Stomach (tissue), 8 donors: ENCODE measurements at regions not wholly inside any gene's neighbourhood (a gene's known extent, or its start where the extent isn't known, plus 50 kb on each side); places are given as distances from the start of the nearest gene placed in this dataset.

ENCODE experiments used
- DNase-seq, 2 donors: peaks; one replicate each; pipeline versions ENCODE4 v3.0.0 to v3.0.0-alpha.2; 2013 to 2019
- H3K27ac ChIP-seq, 5 donors: fragments of 200-600 bp in 4 of 5; sonication (generic) in 4 of 5; one replicate each; pipeline ENCODE4 v1.5.1; 2013 to 2019; ENCODE audit warnings: mild to moderate bottlenecking in 1 of 5, moderate library complexity in 1 of 5
- H3K27me3 ChIP-seq, 3 donors: fragments of 200-600 bp; sonication (generic); one replicate each; pipeline ENCODE4 v1.5.1; 2017 to 2019; ENCODE audit warnings: mixed run types in 1 of 3
- H3K36me3 ChIP-seq, 4 donors: fragments of 200-600 bp; sonication (generic); 1 replicate in 3 of 4; 2 replicates in 1 of 4; pipeline ENCODE4 v1.5.1; 2016 to 2019
- H3K4me1 ChIP-seq, 4 donors: fragments of 200-600 bp; sonication (generic); one replicate each; pipeline ENCODE4 v1.5.1; 2016 to 2019
- H3K4me3 ChIP-seq, 4 donors: fragments of 200-600 bp; sonication (generic) in 3 of 4; one replicate each; pipeline ENCODE4 v1.5.1; 2016 to 2019; ENCODE audit warnings: mild to moderate bottlenecking in 1 of 4
- H3K9me3 ChIP-seq, 4 donors: fragments of 200-600 bp; sonication (generic); one replicate each; pipeline ENCODE4 v1.5.1; 2016 to 2019
- EP300 ChIP-seq: sonication (generic); formaldehyde crosslinking; IDR thresholded peaks from one replicate; pipeline ENCODE4 v1.6.1; 2017; ENCODE audit warnings: antibody characterized with exemption
- POLR2A ChIP-seq, 4 donors: fragments of 450-650 bp; IDR thresholded peaks; one replicate each; pipeline ENCODE4 v1.6.1; 2016; ENCODE audit warnings: antibody characterized with exemption in 4 of 4, control low read depth in 2 of 4, mild to moderate bottlenecking in 1 of 4, moderate library complexity in 1 of 4
- POLR2AphosphoS5 ChIP-seq, 3 donors: sonication (generic); formaldehyde crosslinking; IDR thresholded peaks; one replicate each; pipeline ENCODE4 v1.6.1; 2016; ENCODE audit warnings: antibody characterized with exemption in 3 of 3
- WGBS, 5 donors: extraction: QIAGEN DNeasy Blood & Tissue Kit in 3 of 5; methylation state at CpG; one replicate each; pipeline versions ENCODE4 v1.1.5 to v1.1.7; 2013 to 2018; 5-methylcytosine and 5-hydroxymethylcytosine counted together
- intact Hi-C: fragments of 100-400 bp; cut with DNase I; formaldehyde crosslinking; loops from one replicate; pipeline ENCODE4 v1.15.1; 2023; ENCODE audit warnings: low total_unique reads
- TF ChIP-seq, protein P1 (sequence below), 7 experiments: fragments of 450-650 bp in 4 of 7; fragments of 200-600 bp in 3 of 7; sonication (generic) in 3 of 7; IDR thresholded peaks; one replicate each; pipeline ENCODE4 v1.5.1; 2016 to 2019; ENCODE audit warnings: antibody characterized with exemption in 7 of 7, control low read depth in 2 of 7, mild to moderate bottlenecking in 1 of 7
- donor health status: healthy with polysubstance abuse.
- donor health status: Bipolar disorder and iron deficiency.
- donor health status: healthy.

DNA sequence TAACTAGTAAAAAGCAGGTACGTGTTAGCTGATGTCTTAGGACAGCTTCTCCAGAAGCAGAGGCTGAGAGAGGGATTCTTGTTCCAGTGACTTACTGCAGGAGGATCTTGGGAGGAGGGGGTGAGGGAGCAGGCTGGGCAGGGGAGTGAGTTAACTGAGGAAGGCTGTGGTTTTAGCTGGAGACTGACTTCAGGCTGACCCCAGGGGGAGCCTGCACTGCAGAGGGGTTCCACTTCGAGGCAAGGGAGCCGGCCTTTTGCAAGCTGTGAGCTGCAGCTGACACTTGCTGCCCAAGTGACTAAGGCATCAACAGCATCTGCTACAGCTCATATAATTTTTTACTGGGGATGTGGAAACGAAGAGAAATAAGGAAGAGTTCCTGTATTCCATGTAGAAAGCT lies 50.4 kb upstream of the SOD1 start:
- 62 to 68% (median 65%) methylated on average over 4 of the region's 4 CpGs for WGBS, 5 donors
- H3K9me3 ChIP-seq: no peaks in the 10 kb centered on the region
- peaks cover 0 to 9% (median 0%) of the 10 kb centered on the region in 3 donors for H3K27me3 ChIP-seq
- H3K36me3 ChIP-seq: no peaks in the 10 kb centered on the region
- DNase-seq: no peak
- H3K4me3 ChIP-seq: no peak overlapping the region
- intact Hi-C loops: no loop called here
- TF ChIP-seq, protein P1, sequence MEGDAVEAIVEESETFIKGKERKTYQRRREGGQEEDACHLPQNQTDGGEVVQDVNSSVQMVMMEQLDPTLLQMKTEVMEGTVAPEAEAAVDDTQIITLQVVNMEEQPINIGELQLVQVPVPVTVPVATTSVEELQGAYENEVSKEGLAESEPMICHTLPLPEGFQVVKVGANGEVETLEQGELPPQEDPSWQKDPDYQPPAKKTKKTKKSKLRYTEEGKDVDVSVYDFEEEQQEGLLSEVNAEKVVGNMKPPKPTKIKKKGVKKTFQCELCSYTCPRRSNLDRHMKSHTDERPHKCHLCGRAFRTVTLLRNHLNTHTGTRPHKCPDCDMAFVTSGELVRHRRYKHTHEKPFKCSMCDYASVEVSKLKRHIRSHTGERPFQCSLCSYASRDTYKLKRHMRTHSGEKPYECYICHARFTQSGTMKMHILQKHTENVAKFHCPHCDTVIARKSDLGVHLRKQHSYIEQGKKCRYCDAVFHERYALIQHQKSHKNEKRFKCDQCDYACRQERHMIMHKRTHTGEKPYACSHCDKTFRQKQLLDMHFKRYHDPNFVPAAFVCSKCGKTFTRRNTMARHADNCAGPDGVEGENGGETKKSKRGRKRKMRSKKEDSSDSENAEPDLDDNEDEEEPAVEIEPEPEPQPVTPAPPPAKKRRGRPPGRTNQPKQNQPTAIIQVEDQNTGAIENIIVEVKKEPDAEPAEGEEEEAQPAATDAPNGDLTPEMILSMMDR (IDR thresholded peaks at IDR 0.05): no peak
- no peak for TF ChIP-seq EP300
- TF ChIP-seq POLR2A (IDR thresholded peaks at IDR 0.05): no peak
- TF ChIP-seq POLR2AphosphoS5 (IDR thresholded peaks at IDR 0.05): no peak
- no peak overlapping the region for H3K27ac ChIP-seq
- no peaks in the 10 kb centered on the region for H3K4me1 ChIP-seq

- Histone ChIP-seq H3K27me3 (no peaks in the 10 kb centered on the region), H3K4me1 (no peaks in the 10 kb centered on the region), H3K27ac (no peak overlapping the region), H3K36me3 (no peaks in the 10 kb centered on the region), H3K9me3 (no peaks in the 10 kb centered on the region), H3K4me3 (no peak overlapping the region)
- no peak for TF ChIP-seq EP300
- TF ChIP-seq, protein P1 (IDR thresholded peaks at IDR 0.05): no peak
- TF ChIP-seq POLR2AphosphoS5 (IDR thresholded peaks at IDR 0.05): no peak
- TF ChIP-seq POLR2A (IDR thresholded peaks at IDR 0.05): no peak
- no peak for DNase-seq
- 91 to 96% (median 92%) methylated on average over 4 of the region's 4 CpGs for WGBS, 5 donors
- intact Hi-C loops: no loop called here
Observed at GRCh38 chr21:31607791-31608190, 51.7 kb upstream of the SOD1 start.

DNA sequence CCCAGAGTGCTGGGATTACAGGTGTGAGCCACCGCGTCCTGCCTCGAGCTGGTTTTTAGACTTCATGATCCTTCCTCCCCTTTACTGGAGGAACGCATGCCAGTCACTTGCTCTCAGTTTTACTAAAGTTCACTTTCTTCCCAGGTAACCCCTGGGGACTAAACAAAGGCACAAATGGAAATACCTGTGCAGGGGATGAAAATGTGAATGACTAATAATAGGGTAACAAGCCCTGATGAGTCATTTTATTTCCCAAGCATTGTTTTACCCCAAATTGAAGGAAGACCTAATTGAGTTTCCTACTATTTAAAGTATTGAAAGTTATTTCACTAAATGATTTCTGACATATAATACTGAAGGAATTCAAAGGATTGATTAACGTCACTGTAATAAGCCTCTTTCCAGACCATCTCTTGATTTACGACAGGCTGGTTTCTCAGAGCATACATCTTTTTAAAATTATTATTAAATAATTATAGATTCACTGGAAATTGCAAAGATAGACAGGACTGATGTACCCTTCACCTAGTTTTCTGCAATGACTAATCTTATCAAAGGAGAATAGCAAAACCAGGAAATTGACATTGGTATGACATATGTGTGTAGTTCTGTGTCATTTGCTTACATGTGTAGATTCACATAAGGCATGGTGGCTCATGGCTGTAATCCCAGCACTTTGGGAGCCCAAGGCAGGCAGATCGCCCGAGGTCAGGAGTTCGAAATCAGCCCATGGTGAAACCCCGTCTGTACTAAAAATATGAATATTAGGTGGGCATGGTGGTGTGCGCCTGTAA lies 53.2 kb upstream of the SOD1 start:
- DNase-seq: no peak
- WGBS, 5 donors: 84 to 89% (median 88%) methylated on average over 11 of the region's 11 CpGs
- Histone ChIP-seq H3K4me3 (no peak overlapping the region), H3K9me3 (no peaks in the 10 kb centered on the region), H3K27me3 (no peaks in the 10 kb centered on the region), H3K36me3 (no peaks in the 10 kb centered on the region), H3K4me1 (no peaks in the 10 kb centered on the region), H3K27ac (no peak overlapping the region)
- intact Hi-C loops: no loop called here
- TF ChIP-seq EP300 (no peak), POLR2AphosphoS5 (IDR thresholded peaks at IDR 0.05) (no peak), POLR2A (IDR thresholded peaks at IDR 0.05) (no peak)
- TF ChIP-seq, protein P1 (IDR thresholded peaks at IDR 0.05): no peak

- no peaks in the 10 kb centered on the region for H3K4me1 ChIP-seq
- H3K27me3 ChIP-seq: no peaks in the 10 kb centered on the region
- H3K4me3 ChIP-seq: no peak overlapping the region
- DNase-seq: peak; percentile 78 to 90
- TF ChIP-seq POLR2AphosphoS5 (IDR thresholded peaks at IDR 0.05) (peak in 1 of 3 donors; percentile 13), EP300 (no peak), POLR2A (IDR thresholded peaks at IDR 0.05) (no peak)
- TF ChIP-seq, protein P1 (IDR thresholded peaks at IDR 0.05): peak in 5 of 7 experiments; percentile 71 to 91 (median 82)
- no peaks in the 10 kb centered on the region for H3K9me3 ChIP-seq
- intact Hi-C loops: loop anchor here (5.0 kb wide), 1 partner anchor 507 kb away; no protein-coding TSS in a partner anchor
- no peaks in the 10 kb centered on the region for H3K36me3 ChIP-seq
- WGBS, 5 donors: 36 to 43% (median 37%) methylated on average over 11 of the region's 11 CpGs
- H3K27ac ChIP-seq: no peak overlapping the region
Observed at GRCh38 chr21:31604591-31605190, 54.8 kb upstream of the SOD1 start.
